HepG2 (cell line): ENCODE measurements at regions not wholly inside any gene's neighbourhood (a gene's known extent, or its start where the extent isn't known, plus 50 kb on each side); places are given as distances from the start of the nearest gene placed in this dataset.

Source experiments
- KIAA2018 ChIP-seq: sonication (generic); formaldehyde crosslinking; IDR thresholded peaks from 2 replicates; pipeline ENCODE4 v1.5.0; 2020; ENCODE audit warnings: mild to moderate bottlenecking, missing genetic modification reagents, borderline replicate concordance
- ZSCAN5A ChIP-seq: sonication (generic); formaldehyde crosslinking; IDR thresholded peaks from 2 replicates; pipeline ENCODE4 v1.8.0; 2022; ENCODE audit warnings: mild to moderate bottlenecking, missing genetic modification reagents, borderline replicate concordance

GRCh38 chr4:24210332-24210902 lies 320.6 kb upstream of the PPARGC1A start (continued):
- TF ChIP-seq KIAA2018 (CRISPR knock-in tag) = no peak
- no peak for TF ChIP-seq ZSCAN5A (CRISPR knock-in tag)
